BE2C (cell line): ENCODE measurements at regions not wholly inside any gene's neighbourhood (a gene's known extent, or its start where the extent isn't known, plus 50 kb on each side); places are given as distances from the start of the nearest gene placed in this dataset.

ENCODE experiments used
- DNase-seq: peaks from one replicate; pipeline ENCODE4 v3.0.0-alpha.2; 2020
- H3K27me3 ChIP-seq: fragments of 250-450 bp; sonication (Bioruptor Pico); 2 replicates; pipeline ENCODE4 v1.5.1; 2020; ENCODE audit warnings: mild to moderate bottlenecking
- H3K36me3 ChIP-seq: fragments of 250-450 bp; sonication (Bioruptor Pico); 2 replicates; pipeline ENCODE4 v1.5.1; 2020; ENCODE audit warnings: mild to moderate bottlenecking
- H3K4me1 ChIP-seq: fragments of 250-450 bp; sonication (Bioruptor Pico); 2 replicates; pipeline ENCODE4 v1.5.1; 2020
- H3K4me3 ChIP-seq: 2 replicates; pipeline ENCODE4 v1.5.1; 2011; ENCODE audit warnings: low read depth, low read length
- H3K9me3 ChIP-seq: fragments of 250-450 bp; sonication (Bioruptor Pico); 2 replicates; pipeline ENCODE4 v1.5.1; 2020
- CTCF ChIP-seq: IDR thresholded peaks from 2 replicates; pipeline ENCODE4 v1.5.1; 2012; ENCODE audit warnings: mild to moderate bottlenecking, low read depth, low read length

GRCh38 chr18:10063489-10063888 is 149.7 kb downstream of the VAPA start:
- Histone ChIP-seq H3K4me3 (no peak overlapping the region), H3K27me3 (no peaks in the 10 kb centered on the region), H3K36me3 (no peaks in the 10 kb centered on the region), H3K4me1 (no peaks in the 10 kb centered on the region), H3K9me3 (no peaks in the 10 kb centered on the region)
- no peak for TF ChIP-seq CTCF
- DNase-seq = no peak

- Histone ChIP-seq H3K36me3 (no peaks in the 10 kb centered on the region), H3K9me3 (no peaks in the 10 kb centered on the region), H3K27me3 (no peaks in the 10 kb centered on the region), H3K4me1 (no peaks in the 10 kb centered on the region), H3K4me3 (no peak overlapping the region)
- no peak for DNase-seq
- TF ChIP-seq CTCF = no peak
Measured at GRCh38 chr18:10064267-10064666, 150.5 kb downstream of the VAPA start.

GRCh38 chr18:10065296-10065695 is 151.5 kb downstream of the VAPA start:
- H3K9me3 ChIP-seq = no peaks in the 10 kb centered on the region
- no peaks in the 10 kb centered on the region for H3K36me3 ChIP-seq
- DNase-seq = no peak
- H3K4me1 ChIP-seq = no peaks in the 10 kb centered on the region
- no peak for TF ChIP-seq CTCF
- H3K27me3 ChIP-seq = no peaks in the 10 kb centered on the region
- H3K4me3 ChIP-seq = no peak overlapping the region

- no peaks in the 10 kb centered on the region for H3K9me3 ChIP-seq
- TF ChIP-seq CTCF = no peak
- no peaks in the 10 kb centered on the region for H3K27me3 ChIP-seq
- no peak for DNase-seq
- no peak overlapping the region for H3K4me3 ChIP-seq
- no peaks in the 10 kb centered on the region for H3K36me3 ChIP-seq
- H3K4me1 ChIP-seq = no peaks in the 10 kb centered on the region
Measured at GRCh38 chr18:10067670-10068659, 154.1 kb downstream of the VAPA start.

- H3K4me1 ChIP-seq = no peaks in the 10 kb centered on the region
- DNase-seq = no peak
- H3K4me3 ChIP-seq = no peak overlapping the region
- TF ChIP-seq CTCF = no peak
- H3K36me3 ChIP-seq = no peaks in the 10 kb centered on the region
- no peaks in the 10 kb centered on the region for H3K9me3 ChIP-seq
- no peaks in the 10 kb centered on the region for H3K27me3 ChIP-seq
Measured at GRCh38 chr18:10068766-10069567, 155.2 kb downstream of the VAPA start.
